K562 (cell line): ENCODE measurements at regions not wholly inside any gene's neighbourhood (a gene's known extent, or its start where the extent isn't known, plus 50 kb on each side); places are given as distances from the start of the nearest gene placed in this dataset.

Source experiments
- ATAC-seq: fragments of 200-7000 bp; cut with Tn5 transposase; 3 replicates; pipeline ENCODE4 v1.9.1; 2020; ENCODE audit warnings: moderate library complexity
- BruUV-seq: library from RNA; stranded (reverse); fragments of 400-500 nt; replicated peaks from 2 replicates; lab custom pipeline; 2021; lab: Mats Ljungman, UMichigan
- CTCF ChIA-PET: fragments of 300-600 bp; formaldehyde crosslinking; extraction: SDS; loops from one replicate; lab custom pipeline; 2021; ENCODE audit warnings: low intra/inter-chr PET ratio; lab: Yijun Ruan, JAX
- POLR2A ChIA-PET: fragments of 300-600, 350-650 bp; sonication (Branson Sonifier 250); formaldehyde crosslinking; extraction: SDS; loops from one replicate; lab custom pipeline; 2021; ENCODE audit warnings: antibody characterized with exemption, inconsistent platforms; lab: Yijun Ruan, JAX
- DNase-seq, 4 experiments: peaks; one replicate each; pipeline versions ENCODE4 v3.0.0 to v3.0.0-alpha.2; 2011 to 2018; ENCODE audit warnings: low spot score in 3 of 4, mixed read lengths in 3 of 4; ENCODE audit errors: extremely low read depth in 1 of 4
- FAIRE-seq: peaks from 2 replicates; lab custom pipeline; 2011; peaks lifted over from hg19 to GRCh38; lab: Jason Lieb, UNC
- H2AFZ ChIP-seq: 2 replicates; pipeline ENCODE4 v1.6.0; 2011; ENCODE audit warnings: low read depth, low read length, control low read depth, inconsistent platforms
- H3K27ac ChIP-seq: fragments of 200-600 bp; 3 replicates; pipeline ENCODE4 v1.8.0; 2011; ENCODE audit warnings: low read depth, mild to moderate bottlenecking, control low read depth, inconsistent platforms, low read length, moderate library complexity, mixed read lengths; ENCODE audit errors: extremely low read depth
- H3K27me3 ChIP-seq, 2 experiments: fragments of 300-600 bp in 1 of 2; 2 replicates in 1 of 2; 3 replicates in 1 of 2; pipeline versions ENCODE4 v1.6.0 to v1.8.0; 2011; ENCODE audit warnings: inconsistent platforms in 2 of 2, low read length in 2 of 2, mild to moderate bottlenecking in 1 of 2, mixed read lengths in 1 of 2, moderate library complexity in 1 of 2; ENCODE audit not compliant: control insufficient read depth in 2 of 2, insufficient read depth in 2 of 2
- H3K36me3 ChIP-seq: fragments of 300-600 bp; 3 replicates; pipeline ENCODE4 v1.8.0; 2011; ENCODE audit warnings: mild to moderate bottlenecking, low read length, inconsistent platforms; ENCODE audit not compliant: control insufficient read depth, insufficient read depth
- H3K4me1 ChIP-seq, 2 experiments: fragments of 200-600 bp in 1 of 2; replicated peaks in 1 of 2; 2 replicates in 1 of 2; 3 replicates in 1 of 2; pipeline versions ENCODE4 v1.5.1 to v1.8.0; 2011; ENCODE audit warnings: inconsistent platforms in 2 of 2, low read length in 2 of 2, mild to moderate bottlenecking in 1 of 2, mixed read lengths in 1 of 2, moderate library complexity in 1 of 2; ENCODE audit not compliant: control insufficient read depth in 2 of 2, insufficient read depth in 2 of 2
- H3K4me2 ChIP-seq: 2 replicates; pipeline ENCODE4 v1.6.1; 2011; ENCODE audit warnings: low read length, control low read depth, inconsistent platforms, mixed read lengths; ENCODE audit not compliant: insufficient read depth
- H3K4me3 ChIP-seq: fragments of 200-600 bp; sonication (generic), shearing (Covaris generic); 2 replicates; pipeline ENCODE4 v1.5.1; 2016; ENCODE audit warnings: control low read depth, inconsistent platforms
- H3K79me2 ChIP-seq: fragments of 200-600 bp; 3 replicates; pipeline ENCODE4 v1.8.0; 2011; ENCODE audit warnings: low read length, inconsistent platforms; ENCODE audit not compliant: control insufficient read depth, insufficient read depth
- H3K9ac ChIP-seq, 2 experiments: 2 replicates each; pipeline versions ENCODE4 v1.6.0 to v1.6.1; 2011; ENCODE audit warnings: low read depth in 2 of 2, low read length in 2 of 2, control low read depth in 1 of 2, inconsistent platforms in 1 of 2, mild to moderate bottlenecking in 1 of 2, mixed read lengths in 1 of 2; ENCODE audit not compliant: insufficient read depth in 1 of 2
- H3K9me1 ChIP-seq: one replicate; pipeline ENCODE4 v1.6.0; 2011; ENCODE audit warnings: inconsistent platforms, mild to moderate bottlenecking, low read length, moderate library complexity; ENCODE audit not compliant: control insufficient read depth, insufficient read depth
- H3K9me3 ChIP-seq: replicated peaks from 2 replicates; pipeline ENCODE4 v1.5.1; 2011; ENCODE audit warnings: low read depth, low read length, inconsistent platforms; ENCODE audit not compliant: control insufficient read depth, insufficient read depth
- H4K20me1 ChIP-seq: replicated peaks from 2 replicates; pipeline ENCODE4 v1.6.1; 2011; ENCODE audit warnings: low read length, inconsistent platforms, mixed read lengths; ENCODE audit not compliant: control insufficient read depth, insufficient read depth
- KAT2B ChIP-seq: IDR thresholded peaks from one replicate; pipeline ENCODE4 v1.6.1; 2012; ENCODE audit warnings: low read depth, mild to moderate bottlenecking, control low read depth, inconsistent platforms, low read length, moderate library complexity
- MCM2 ChIP-seq: fragments of 450-650 bp; IDR thresholded peaks from 2 replicates; pipeline ENCODE4 v1.6.1; 2017; ENCODE audit warnings: low read depth, mild to moderate bottlenecking
- NFXL1 ChIP-seq: fragments of 450-650 bp; formaldehyde crosslinking; IDR thresholded peaks from 2 replicates; pipeline ENCODE4 v1.4.0; 2021; ENCODE audit warnings: mild to moderate bottlenecking
- PPARD ChIP-seq: fragments of 250-450 bp; sonication (Bioruptor Pico); IDR thresholded peaks from 2 replicates; pipeline ENCODE4 v1.8.0; 2022; ENCODE audit warnings: inconsistent platforms, mild to moderate bottlenecking, moderate library complexity
- RCOR1 ChIP-seq, 2 experiments: IDR thresholded peaks; 2 replicates each; pipeline ENCODE4 v1.6.1; 2012; ENCODE audit warnings: low read depth in 2 of 2, low read length in 2 of 2, borderline replicate concordance in 1 of 2, improper control_type of control experiment in 1 of 2
- SMAD4 ChIP-seq: fragments of 250-450 bp; sonication (Bioruptor Pico); conservative IDR thresholded peaks from 2 replicates; pipeline ENCODE4 v1.8.0; 2021; ENCODE audit warnings: inconsistent platforms, mild to moderate bottlenecking, moderate library complexity
- TEAD2 ChIP-seq: fragments of 450-650 bp; IDR thresholded peaks from 2 replicates; pipeline ENCODE4 v1.6.1; 2016; ENCODE audit warnings: missing genetic modification characterization, control low read depth, missing compliant biosample characterization
- WGBS: fragments of 100-300 bp; shearing (Covaris generic); methylation state at CpG from one replicate; pipeline ENCODE4 v1.1.6; 2016; ENCODE audit warnings: low coverage, mixed read lengths; ENCODE audit not compliant: insufficient coverage; ENCODE audit errors: missing lambda C conversion rate; 5-methylcytosine and 5-hydroxymethylcytosine counted together
- in situ Hi-C: fragments of 300-500 bp; cut with MboI; formaldehyde crosslinking; loops from 4 replicates; pipeline ENCODE4 v1.15.0; 2018; ENCODE audit warnings: inconsistent platforms, mixed read lengths
- intact Hi-C: fragments of 100-400 bp; cut with micrococcal nuclease; formaldehyde crosslinking; loops from 2 replicates; pipeline ENCODE4 v1.14.2; 2022
- TF ChIP-seq, protein P1 (sequence below): fragments of 450-650 bp; IDR thresholded peaks from 2 replicates; pipeline ENCODE4 v1.6.1; 2016; ENCODE audit warnings: low read depth, mild to moderate bottlenecking, moderate library complexity

DNA sequence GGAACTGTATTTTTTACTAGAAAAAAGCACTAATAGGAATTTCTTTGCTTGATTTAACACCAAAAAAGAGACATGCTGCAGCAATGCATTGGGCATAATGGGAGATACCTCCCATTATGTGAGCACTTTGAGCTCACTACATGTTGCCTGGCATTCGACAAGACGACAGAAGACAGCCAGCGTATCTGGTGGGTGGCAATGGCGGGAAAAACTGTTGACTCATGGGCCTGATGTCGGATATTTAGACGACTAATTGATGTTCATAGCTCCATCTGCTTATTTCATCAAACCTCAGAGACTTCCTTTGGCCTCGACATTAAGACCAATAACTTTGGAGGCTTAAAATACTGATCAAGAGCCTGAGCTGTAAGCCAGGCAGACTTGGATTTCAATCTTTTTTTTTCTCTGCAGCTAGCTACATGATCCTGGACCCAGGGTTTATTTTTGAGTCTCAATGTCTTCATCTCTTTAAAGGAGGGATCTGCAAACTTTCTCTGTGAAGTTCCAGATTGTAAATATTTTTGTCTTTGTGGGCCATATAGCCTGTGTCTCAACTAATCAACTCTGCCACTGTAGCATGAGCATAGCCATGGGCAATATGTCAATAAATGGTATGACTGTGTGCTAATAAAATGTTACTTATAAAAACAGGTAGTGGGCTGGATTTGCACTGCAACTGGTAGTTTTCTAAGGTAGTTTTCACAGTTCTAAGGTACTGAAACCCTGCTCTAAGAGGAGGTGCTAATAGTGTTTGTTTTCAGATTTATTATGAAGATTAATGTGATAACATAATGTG is 375.1 kb downstream of the METTL15 start:
- no peak overlapping the region for H3K4me2 ChIP-seq
- H4K20me1 ChIP-seq, result no peaks in the 10 kb centered on the region
- FAIRE-seq, result no peak
- H3K4me1 ChIP-seq, result no peaks in the 10 kb centered on the region
- ChIA-PET CTCF (no interaction called here), POLR2A (no interaction called here)
- H3K27me3 ChIP-seq, result no peaks in the 10 kb centered on the region
- no peaks in the 10 kb centered on the region for H3K9me1 ChIP-seq
- BruUV-seq, result no TSS peak
- no peak overlapping the region for H3K9ac ChIP-seq
- in situ Hi-C loops (no loop called here), intact Hi-C loops (no loop called here)
- no peak for TF ChIP-seq KAT2B
- no peak for TF ChIP-seq SMAD4 (CRISPR knock-in tag)
- TF ChIP-seq, protein P1, sequence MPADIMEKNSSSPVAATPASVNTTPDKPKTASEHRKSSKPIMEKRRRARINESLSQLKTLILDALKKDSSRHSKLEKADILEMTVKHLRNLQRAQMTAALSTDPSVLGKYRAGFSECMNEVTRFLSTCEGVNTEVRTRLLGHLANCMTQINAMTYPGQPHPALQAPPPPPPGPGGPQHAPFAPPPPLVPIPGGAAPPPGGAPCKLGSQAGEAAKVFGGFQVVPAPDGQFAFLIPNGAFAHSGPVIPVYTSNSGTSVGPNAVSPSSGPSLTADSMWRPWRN, result no peak
- H3K4me3 ChIP-seq, result no peak overlapping the region
- no peak for DNase-seq
- whole genome bisulfite sequencing, result 3% methylated on average over 7 of the region's 7 CpGs
- no peak overlapping the region for H3K27ac ChIP-seq
- ATAC-seq, result no peak
- no peaks in the 10 kb centered on the region for H3K9me3 ChIP-seq
- H2AFZ ChIP-seq, result no peak overlapping the region
- H3K36me3 ChIP-seq, result no peaks in the 10 kb centered on the region
- H3K79me2 ChIP-seq, result no peaks in the 10 kb centered on the region

DNA sequence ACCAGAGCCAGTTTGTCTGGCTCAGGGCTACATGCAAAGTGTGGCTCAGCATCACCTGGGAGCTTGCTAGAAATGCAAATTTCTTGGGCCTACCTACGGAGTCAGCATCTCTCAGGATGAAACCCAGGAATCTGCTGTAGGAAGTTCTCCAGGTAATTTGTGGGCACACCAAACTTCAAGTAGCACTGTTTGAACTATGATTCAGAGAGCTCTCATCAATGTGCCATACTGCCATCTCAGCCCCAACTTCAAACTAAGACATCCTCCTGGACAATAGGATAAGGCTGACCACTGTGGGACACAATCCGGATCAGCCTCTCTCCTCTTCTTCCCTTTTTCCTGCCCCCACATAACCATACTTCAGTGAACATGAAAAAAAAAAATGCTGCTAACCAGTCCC is 374.5 kb downstream of the METTL15 start:
- DNase-seq, result no peak
- Histone ChIP-seq H3K79me2 (no peaks in the 10 kb centered on the region), H4K20me1 (no peaks in the 10 kb centered on the region), H3K27ac (no peak overlapping the region), H3K9ac (no peak overlapping the region), H3K36me3 (no peaks in the 10 kb centered on the region), H3K27me3 (no peaks in the 10 kb centered on the region), H2AFZ (no peak overlapping the region), H3K4me2 (no peak overlapping the region), H3K4me1 (no peaks in the 10 kb centered on the region), H3K9me1 (no peaks in the 10 kb centered on the region), H3K4me3 (no peak overlapping the region), H3K9me3 (no peaks in the 10 kb centered on the region)
- ChIA-PET CTCF (no interaction called here), POLR2A (no interaction called here)
- no peak for FAIRE-seq
- no peak for TF ChIP-seq PPARD (CRISPR knock-in tag)
- TF ChIP-seq RCOR1 (IDR thresholded peaks at IDR 0.05; ENCODE audit: borderline replicate concordance in 1 of 2, low read depth in 2 of 2, low read length in 2 of 2), result no peak
- TF ChIP-seq MCM2, result no peak
- TF ChIP-seq TEAD2 (tag), result no peak
- no peak for TF ChIP-seq NFXL1 (CRISPR knock-in tag)
- WGBS, result 3% methylated on average over 2 of the region's 2 CpGs
- ATAC-seq, result no peak
- intact Hi-C loops, result no loop called here
- in situ Hi-C loops, result no loop called here
- no TSS peak for BruUV-seq
